Liver (tissue), 3 donors: ENCODE measurements at regions not wholly inside any gene's neighbourhood (a gene's known extent, or its start where the extent isn't known, plus 50 kb on each side); places are given as distances from the start of the nearest gene placed in this dataset.
"Not testable (repeated sequence)": the region's sequence is repeated elsewhere in the genome, so short reads cannot be mapped to it uniquely, and the experiment has no call there.

ENCODE experiments used
- FOXA1 ChIP-seq: IDR thresholded peaks from 2 replicates; pipeline ENCODE4 v1.6.1; 2016; ENCODE audit warnings: antibody characterized with exemption
- GABPA ChIP-seq, 2 donors: IDR thresholded peaks in 1 of 2; conservative IDR thresholded peaks in 1 of 2; 2 replicates each; pipeline ENCODE4 v1.6.1; 2016; ENCODE audit warnings: antibody characterized with exemption in 2 of 2, mild to moderate bottlenecking in 1 of 2, moderate library complexity in 1 of 2
- JUND ChIP-seq, 2 donors: IDR thresholded peaks; 2 replicates each; pipeline ENCODE4 v1.6.1; 2016; ENCODE audit warnings: antibody characterized with exemption in 2 of 2
- RAD21 ChIP-seq, 2 donors: IDR thresholded peaks; 2 replicates each; pipeline ENCODE4 v1.6.1; 2016; ENCODE audit warnings: antibody characterized with exemption in 2 of 2, mild to moderate bottlenecking in 2 of 2
- TAF1 ChIP-seq: conservative IDR thresholded peaks from 2 replicates; pipeline ENCODE4 v1.6.1; 2016; ENCODE audit warnings: antibody characterized with exemption, mild to moderate bottlenecking
- TF ChIP-seq, protein P1 (sequence below): IDR thresholded peaks from 2 replicates; pipeline ENCODE4 v1.6.1; 2016; ENCODE audit warnings: antibody characterized with exemption
- TF ChIP-seq, protein P2 (sequence below): fragments of 150-350 bp; IDR thresholded peaks from 2 replicates; pipeline ENCODE4 v1.5.1; 2017; ENCODE audit warnings: improper control_type of control experiment, low read depth, low read length; ENCODE audit not compliant: missing input control
- TF ChIP-seq, protein P3 (sequence below): IDR thresholded peaks from 2 replicates; pipeline ENCODE4 v1.6.1; 2016; ENCODE audit warnings: antibody characterized with exemption
- donor health status: healthy.
- donor health status: healthy.

DNA sequence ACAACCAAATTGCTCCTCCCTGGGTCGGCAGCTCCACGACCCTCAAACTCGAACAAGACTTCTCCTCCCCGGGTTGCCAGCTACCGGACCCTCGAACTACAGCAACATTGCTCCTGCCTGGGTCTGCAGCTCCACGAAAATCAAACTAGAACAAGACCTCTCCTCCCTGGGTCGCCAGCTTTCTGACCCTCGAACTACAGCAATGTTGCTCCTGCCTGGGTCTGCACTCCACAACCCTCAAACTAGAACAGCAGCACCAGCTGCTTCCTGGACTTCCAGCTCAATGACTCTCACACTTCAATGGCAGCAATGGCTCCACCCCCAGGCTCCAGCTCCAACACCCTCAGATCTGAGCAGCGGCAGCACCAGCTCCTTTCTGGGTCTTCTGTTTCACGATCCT is 311.6 kb downstream of the PREX1 start:
- TF ChIP-seq, protein P1, sequence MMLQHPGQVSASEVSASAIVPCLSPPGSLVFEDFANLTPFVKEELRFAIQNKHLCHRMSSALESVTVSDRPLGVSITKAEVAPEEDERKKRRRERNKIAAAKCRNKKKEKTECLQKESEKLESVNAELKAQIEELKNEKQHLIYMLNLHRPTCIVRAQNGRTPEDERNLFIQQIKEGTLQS, result not testable (repeated sequence)
- TF ChIP-seq, protein P2, sequence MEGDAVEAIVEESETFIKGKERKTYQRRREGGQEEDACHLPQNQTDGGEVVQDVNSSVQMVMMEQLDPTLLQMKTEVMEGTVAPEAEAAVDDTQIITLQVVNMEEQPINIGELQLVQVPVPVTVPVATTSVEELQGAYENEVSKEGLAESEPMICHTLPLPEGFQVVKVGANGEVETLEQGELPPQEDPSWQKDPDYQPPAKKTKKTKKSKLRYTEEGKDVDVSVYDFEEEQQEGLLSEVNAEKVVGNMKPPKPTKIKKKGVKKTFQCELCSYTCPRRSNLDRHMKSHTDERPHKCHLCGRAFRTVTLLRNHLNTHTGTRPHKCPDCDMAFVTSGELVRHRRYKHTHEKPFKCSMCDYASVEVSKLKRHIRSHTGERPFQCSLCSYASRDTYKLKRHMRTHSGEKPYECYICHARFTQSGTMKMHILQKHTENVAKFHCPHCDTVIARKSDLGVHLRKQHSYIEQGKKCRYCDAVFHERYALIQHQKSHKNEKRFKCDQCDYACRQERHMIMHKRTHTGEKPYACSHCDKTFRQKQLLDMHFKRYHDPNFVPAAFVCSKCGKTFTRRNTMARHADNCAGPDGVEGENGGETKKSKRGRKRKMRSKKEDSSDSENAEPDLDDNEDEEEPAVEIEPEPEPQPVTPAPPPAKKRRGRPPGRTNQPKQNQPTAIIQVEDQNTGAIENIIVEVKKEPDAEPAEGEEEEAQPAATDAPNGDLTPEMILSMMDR, result not testable (repeated sequence)
- TF ChIP-seq JUND (IDR thresholded peaks at IDR 0.05); FOXA1; GABPA (IDR thresholded peaks at IDR 0.05 in 1 of 2, conservative IDR thresholded peaks at IDR 0.05 in 1 of 2); TAF1; RAD21 (IDR thresholded peaks at IDR 0.05): not testable (repeated sequence)
- TF ChIP-seq, protein P3, sequence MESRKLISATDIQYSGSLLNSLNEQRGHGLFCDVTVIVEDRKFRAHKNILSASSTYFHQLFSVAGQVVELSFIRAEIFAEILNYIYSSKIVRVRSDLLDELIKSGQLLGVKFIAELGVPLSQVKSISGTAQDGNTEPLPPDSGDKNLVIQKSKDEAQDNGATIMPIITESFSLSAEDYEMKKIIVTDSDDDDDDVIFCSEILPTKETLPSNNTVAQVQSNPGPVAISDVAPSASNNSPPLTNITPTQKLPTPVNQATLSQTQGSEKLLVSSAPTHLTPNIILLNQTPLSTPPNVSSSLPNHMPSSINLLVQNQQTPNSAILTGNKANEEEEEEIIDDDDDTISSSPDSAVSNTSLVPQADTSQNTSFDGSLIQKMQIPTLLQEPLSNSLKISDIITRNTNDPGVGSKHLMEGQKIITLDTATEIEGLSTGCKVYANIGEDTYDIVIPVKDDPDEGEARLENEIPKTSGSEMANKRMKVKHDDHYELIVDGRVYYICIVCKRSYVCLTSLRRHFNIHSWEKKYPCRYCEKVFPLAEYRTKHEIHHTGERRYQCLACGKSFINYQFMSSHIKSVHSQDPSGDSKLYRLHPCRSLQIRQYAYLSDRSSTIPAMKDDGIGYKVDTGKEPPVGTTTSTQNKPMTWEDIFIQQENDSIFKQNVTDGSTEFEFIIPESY, result not testable (repeated sequence)
